Muscle layer of colon (tissue), 2 donors: ENCODE measurements at regions not wholly inside any gene's neighbourhood (a gene's known extent, or its start where the extent isn't known, plus 50 kb on each side); places are given as distances from the start of the nearest gene placed in this dataset.

Source experiments
- H3K27ac ChIP-seq: one replicate; pipeline ENCODE4 v1.7.0; 2013; ENCODE audit warnings: low read depth, mild to moderate bottlenecking, low read length, moderate library complexity
- H3K27me3 ChIP-seq, 2 donors: one replicate each; pipeline ENCODE4 v1.7.0; 2013; ENCODE audit warnings: low read length in 2 of 2, mild to moderate bottlenecking in 2 of 2; ENCODE audit not compliant: insufficient read depth in 2 of 2, control insufficient read depth in 1 of 2
- H3K36me3 ChIP-seq: one replicate; pipeline ENCODE4 v1.7.0; 2013; ENCODE audit warnings: mild to moderate bottlenecking, low read length; ENCODE audit not compliant: insufficient read depth
- H3K4me1 ChIP-seq: one replicate; pipeline ENCODE4 v1.7.0; 2013; ENCODE audit warnings: mild to moderate bottlenecking, low read length; ENCODE audit not compliant: insufficient read depth
- H3K4me3 ChIP-seq, 2 donors: one replicate each; pipeline ENCODE4 v1.7.0; 2013; ENCODE audit warnings: low read length in 2 of 2, low read depth in 1 of 2, mild to moderate bottlenecking in 1 of 2, moderate library complexity in 1 of 2
- H3K9ac ChIP-seq: one replicate; pipeline ENCODE4 v1.7.0; 2013; ENCODE audit warnings: low read length
- H3K9me3 ChIP-seq: one replicate; pipeline ENCODE4 v1.7.0; 2013; ENCODE audit warnings: mild to moderate bottlenecking, low read length
- donor health status: abdominal sarcoma.
- donor health status: Adenocarcinoma of cecum.

DNA sequence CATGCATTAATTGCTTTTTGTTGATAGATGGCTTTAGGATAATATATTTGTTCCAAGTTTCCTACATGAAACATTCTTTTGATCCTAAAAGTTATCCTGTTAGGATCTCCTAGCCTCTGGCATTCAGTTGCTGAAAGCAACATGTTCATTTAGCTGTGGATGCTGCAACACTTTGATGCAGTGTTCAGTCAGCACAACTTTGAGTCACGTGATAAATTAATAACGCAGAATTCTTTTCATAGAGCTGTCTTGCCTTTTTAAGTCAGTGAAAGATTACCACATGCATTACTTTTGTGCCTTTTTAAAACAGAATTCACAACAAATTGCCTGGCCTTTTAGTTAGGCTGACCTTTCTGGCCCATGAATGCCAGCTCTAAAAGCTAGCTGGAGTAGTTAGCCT, 1467.9 kb upstream of the ZEB2 start:
- H3K27me3 ChIP-seq: no peaks in the 10 kb centered on the region
- no peak overlapping the region for H3K9ac ChIP-seq
- no peak overlapping the region for H3K27ac ChIP-seq
- no peaks in the 10 kb centered on the region for H3K36me3 ChIP-seq
- H3K4me3 ChIP-seq: no peak overlapping the region
- no peaks in the 10 kb centered on the region for H3K4me1 ChIP-seq
- H3K9me3 ChIP-seq: no peaks in the 10 kb centered on the region

- Histone ChIP-seq H3K4me3 (no peak overlapping the region), H3K4me1 (no peaks in the 10 kb centered on the region), H3K9ac (no peak overlapping the region), H3K9me3 (no peaks in the 10 kb centered on the region), H3K27me3 (no peaks in the 10 kb centered on the region), H3K27ac (no peak overlapping the region), H3K36me3 (no peaks in the 10 kb centered on the region)
Measured at GRCh38 chr2:145985517-145985916, 1465.6 kb upstream of the ZEB2 start.

DNA sequence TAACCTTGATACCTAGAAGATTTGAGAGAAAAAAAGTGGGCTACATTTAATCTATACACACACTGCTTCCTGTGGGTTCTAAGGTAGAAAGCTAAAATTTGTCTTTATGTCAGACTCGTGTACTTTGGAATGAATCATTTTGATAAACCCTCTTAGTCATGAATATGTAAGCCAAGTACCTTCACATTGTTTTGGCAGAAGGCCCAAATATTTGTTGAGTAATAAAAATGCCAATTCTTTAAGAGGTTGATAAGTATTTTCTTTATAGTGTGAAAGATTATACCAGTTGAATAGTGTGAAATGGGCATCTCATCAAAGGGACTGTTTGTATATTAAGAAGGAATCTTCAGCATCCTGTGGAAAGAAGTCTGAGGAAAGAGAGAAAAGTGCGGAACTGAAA, 1464.7 kb upstream of the ZEB2 start:
- Histone ChIP-seq H3K27ac (no peak overlapping the region), H3K4me1 (no peaks in the 10 kb centered on the region), H3K4me3 (no peak overlapping the region), H3K27me3 (no peaks in the 10 kb centered on the region), H3K9ac (no peak overlapping the region), H3K9me3 (no peaks in the 10 kb centered on the region), H3K36me3 (no peaks in the 10 kb centered on the region)

- Histone ChIP-seq H3K9me3 (no peaks in the 10 kb centered on the region), H3K4me1 (no peaks in the 10 kb centered on the region), H3K9ac (no peak overlapping the region), H3K27ac (no peak overlapping the region), H3K27me3 (no peaks in the 10 kb centered on the region), H3K36me3 (no peaks in the 10 kb centered on the region), H3K4me3 (no peak overlapping the region)
Measured at GRCh38 chr2:145980318-145980717, 1460.4 kb upstream of the ZEB2 start.

GRCh38 chr2:145975406-145975805, 1455.5 kb upstream of the ZEB2 start:
- Histone ChIP-seq H3K27me3 (no peaks in the 10 kb centered on the region), H3K27ac (no peak overlapping the region), H3K4me3 (no peak overlapping the region), H3K4me1 (no peaks in the 10 kb centered on the region), H3K9me3 (no peaks in the 10 kb centered on the region), H3K9ac (no peak overlapping the region), H3K36me3 (no peaks in the 10 kb centered on the region)

DNA sequence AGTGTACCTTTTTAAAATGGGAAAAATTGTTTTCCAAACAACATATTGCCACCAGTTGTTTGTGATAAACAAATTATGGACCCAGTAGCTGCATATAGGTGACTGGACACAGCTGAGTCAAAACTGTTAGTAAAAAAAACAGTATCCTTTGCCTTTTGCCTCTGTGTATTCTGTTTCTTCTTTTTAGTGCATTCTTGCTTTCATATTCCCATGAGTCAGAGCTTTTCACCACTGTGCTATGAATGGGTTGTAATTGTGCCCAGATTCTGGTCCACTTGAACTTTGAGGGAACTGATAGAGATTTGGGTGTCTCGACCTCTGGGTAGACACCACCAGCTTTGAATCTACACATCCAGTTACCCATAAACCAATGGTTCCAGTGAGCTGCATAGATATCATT, 1441.9 kb upstream of the ZEB2 start:
- Histone ChIP-seq H3K27me3 (no peaks in the 10 kb centered on the region), H3K4me3 (no peak overlapping the region), H3K4me1 (no peaks in the 10 kb centered on the region), H3K9me3 (no peaks in the 10 kb centered on the region), H3K9ac (no peak overlapping the region), H3K27ac (no peak overlapping the region), H3K36me3 (no peaks in the 10 kb centered on the region)

DNA sequence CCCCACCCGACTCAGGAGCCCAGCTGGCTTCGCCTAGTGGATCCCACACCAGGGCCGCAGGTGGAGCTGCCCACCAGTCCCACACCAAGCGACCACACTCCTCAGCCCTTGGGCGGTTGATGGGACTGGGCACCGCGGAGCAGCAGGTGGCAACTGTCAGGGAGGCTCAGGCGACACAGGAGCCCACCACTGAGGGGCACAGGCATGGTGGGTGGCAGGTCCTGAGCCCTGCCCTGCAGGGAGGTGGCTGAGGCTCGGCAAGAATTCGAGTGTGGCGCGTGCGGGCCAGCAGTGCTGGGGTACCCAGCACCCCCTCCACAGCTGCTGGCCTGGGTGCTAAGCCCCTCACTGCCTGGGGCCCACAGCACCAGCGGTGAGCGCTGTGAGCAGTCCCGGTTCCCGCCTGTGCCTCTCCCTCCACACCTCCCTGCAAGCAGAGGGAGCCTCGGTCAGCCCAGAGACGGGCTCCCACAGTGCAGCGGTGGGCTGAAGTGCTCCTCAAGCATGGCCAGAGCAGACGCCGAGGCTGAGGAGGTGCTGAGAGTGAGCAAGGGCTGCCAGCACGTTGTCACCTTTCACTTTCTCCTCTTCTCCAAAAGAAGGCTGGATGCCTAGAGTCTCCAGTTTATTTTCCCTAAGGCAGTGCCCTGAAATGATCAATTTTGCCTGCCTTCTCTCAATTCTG, 1440.7 kb upstream of the ZEB2 start:
- Histone ChIP-seq H3K27me3 (no peaks in the 10 kb centered on the region), H3K4me3 (no peak overlapping the region), H3K9ac (no peak overlapping the region), H3K9me3 (no peaks in the 10 kb centered on the region), H3K36me3 (no peaks in the 10 kb centered on the region), H3K4me1 (no peaks in the 10 kb centered on the region), H3K27ac (no peak overlapping the region)

DNA sequence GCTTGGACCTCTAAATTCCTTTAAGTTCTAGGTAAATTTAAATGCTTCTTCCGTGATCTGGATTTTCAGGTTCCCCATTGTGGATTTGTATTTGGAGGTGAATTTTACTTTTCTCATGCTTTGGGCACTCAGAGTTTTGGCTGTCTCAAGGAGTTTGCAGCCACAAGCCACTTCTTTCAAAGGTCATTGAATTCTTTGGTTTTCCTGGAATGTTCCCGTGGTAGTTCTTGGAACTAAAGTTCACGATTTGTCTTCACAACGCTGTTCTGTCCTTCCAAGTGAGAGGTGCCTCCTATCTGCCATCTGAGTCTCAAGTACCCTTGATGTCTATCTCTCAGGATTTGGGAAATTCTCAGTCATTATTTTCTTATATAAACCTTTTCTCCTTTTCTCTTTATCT, 1438.7 kb upstream of the ZEB2 start:
- Histone ChIP-seq H3K27ac (no peak overlapping the region), H3K9me3 (no peaks in the 10 kb centered on the region), H3K4me3 (no peak overlapping the region), H3K4me1 (no peaks in the 10 kb centered on the region), H3K27me3 (no peaks in the 10 kb centered on the region), H3K9ac (no peak overlapping the region), H3K36me3 (no peaks in the 10 kb centered on the region)

- no peak overlapping the region for H3K27ac ChIP-seq
- no peak overlapping the region for H3K9ac ChIP-seq
- no peaks in the 10 kb centered on the region for H3K36me3 ChIP-seq
- H3K4me3 ChIP-seq: no peak overlapping the region
- H3K27me3 ChIP-seq: no peaks in the 10 kb centered on the region
- no peaks in the 10 kb centered on the region for H3K4me1 ChIP-seq
- no peaks in the 10 kb centered on the region for H3K9me3 ChIP-seq
Measured at GRCh38 chr2:145957929-145958328, 1438.0 kb upstream of the ZEB2 start.

GRCh38 chr2:145939949-145940348, 1420.0 kb upstream of the ZEB2 start:
- Histone ChIP-seq H3K9ac (no peak overlapping the region), H3K27ac (no peak overlapping the region), H3K4me3 (no peak overlapping the region), H3K9me3 (no peaks in the 10 kb centered on the region), H3K4me1 (no peaks in the 10 kb centered on the region), H3K27me3 (no peaks in the 10 kb centered on the region), H3K36me3 (no peaks in the 10 kb centered on the region)

DNA sequence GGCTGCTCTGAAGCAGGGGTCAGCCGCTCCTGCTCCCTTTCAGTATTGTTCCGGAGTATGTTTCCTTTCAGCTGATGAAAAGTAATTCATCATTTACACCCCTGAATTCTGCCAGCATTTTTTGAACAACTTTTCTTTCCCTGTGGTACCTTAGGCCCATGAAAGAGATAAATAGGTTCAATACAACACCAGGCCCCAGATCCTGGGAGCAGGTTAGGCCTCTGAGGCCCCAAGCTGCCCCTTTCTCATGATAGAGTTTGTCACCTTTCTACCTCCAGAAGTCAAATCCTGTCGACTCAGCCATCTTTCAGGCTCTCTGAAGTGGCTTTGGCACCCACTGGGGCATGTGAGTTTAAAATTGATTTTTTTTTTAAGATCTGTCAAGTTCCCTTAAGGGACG, 1415.1 kb upstream of the ZEB2 start:
- Histone ChIP-seq H3K27ac (no peak overlapping the region), H3K4me3 (no peak overlapping the region), H3K9me3 (no peaks in the 10 kb centered on the region), H3K27me3 (no peaks in the 10 kb centered on the region), H3K36me3 (no peaks in the 10 kb centered on the region), H3K9ac (no peak overlapping the region), H3K4me1 (no peaks in the 10 kb centered on the region)

DNA sequence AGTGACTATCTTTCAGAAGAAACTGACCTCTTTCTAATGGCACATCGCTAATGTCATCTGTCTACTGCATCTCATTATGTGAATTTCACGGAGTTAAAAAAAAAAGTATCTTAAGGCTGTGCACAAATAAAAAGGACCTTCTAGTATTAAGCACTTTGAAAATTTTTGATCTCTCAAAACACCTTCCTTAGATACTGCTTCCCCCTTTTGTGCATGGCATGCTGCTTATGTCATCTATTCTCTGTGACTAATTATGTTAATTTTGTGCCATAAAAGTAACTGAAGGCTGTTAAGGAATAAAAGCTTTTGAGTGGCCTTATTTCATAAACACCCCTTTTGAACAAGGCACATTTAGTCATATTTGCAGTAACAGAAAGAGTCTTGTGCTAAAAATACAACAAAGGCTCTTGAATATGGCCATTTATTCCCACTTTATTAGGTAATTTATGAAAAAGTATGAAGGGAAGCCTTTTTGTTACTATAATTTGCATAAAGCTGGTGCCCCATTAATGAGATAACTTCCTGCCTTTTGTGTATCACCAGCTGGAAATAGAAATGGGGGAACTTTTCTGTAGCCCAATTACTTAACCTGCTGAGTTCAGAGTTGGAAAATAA, 1412.0 kb upstream of the ZEB2 start:
- Histone ChIP-seq H3K4me1 (no peaks in the 10 kb centered on the region), H3K9me3 (no peaks in the 10 kb centered on the region), H3K4me3 (no peak overlapping the region), H3K36me3 (no peaks in the 10 kb centered on the region), H3K27ac (no peak overlapping the region), H3K9ac (no peak overlapping the region), H3K27me3 (no peaks in the 10 kb centered on the region)
